GM23248 (cell line): ENCODE measurements at regions not wholly inside any gene's neighbourhood (a gene's known extent, or its start where the extent isn't known, plus 50 kb on each side); places are given as distances from the start of the nearest gene placed in this dataset.

Experiments
- EZH2 ChIP-seq: fragments of 200-600 bp; sonication (generic); IDR thresholded peaks from 2 replicates; pipeline ENCODE4 v1.6.1; 2018; ENCODE audit warnings: antibody characterized with exemption, mild to moderate bottlenecking; ENCODE audit not compliant: insufficient read depth, poor library complexity, severe bottlenecking
- EZH2phosphoT487 ChIP-seq: fragments of 200-600 bp; sonication (generic); IDR thresholded peaks from 2 replicates; pipeline ENCODE4 v1.6.1; 2018; ENCODE audit warnings: antibody characterized with exemption, moderate library complexity, mild to moderate bottlenecking, low read depth; ENCODE audit not compliant: insufficient read depth

- TF ChIP-seq EZH2 (no peak), EZH2phosphoT487 (no peak)
Measured at GRCh38 chr5:2044041-2044440, 161.3 kb upstream of the IRX4 start.
